HS-5 (cell line): ENCODE measurements at regions not wholly inside any gene's neighbourhood (a gene's known extent, or its start where the extent isn't known, plus 50 kb on each side); places are given as distances from the start of the nearest gene placed in this dataset.

Experiments
- DNase-seq: peaks from one replicate; pipeline ENCODE4 v3.0.0-alpha.2; 2012; ENCODE audit warnings: low read depth

- DNase-seq = no peak
These were observed 318.5 kb downstream of the GRB14 start for GRCh38 chr2:164302786-164303185.

- no peak for DNase-seq
These were observed 333.0 kb downstream of the GRB14 start for GRCh38 chr2:164288235-164288634.

- no peak for DNase-seq
These were observed 334.2 kb downstream of the GRB14 start for GRCh38 chr2:164287056-164287455.

- no peak for DNase-seq
These were observed 335.7 kb downstream of the GRB14 start for GRCh38 chr2:164285576-164285975.

- no peak for DNase-seq
These were observed 339.4 kb downstream of the GRB14 start for GRCh38 chr2:164281896-164282295.

- DNase-seq = no peak
These were observed 345.6 kb downstream of the GRB14 start for GRCh38 chr2:164275659-164276058.

- DNase-seq = peak; percentile 14
These were observed 360.8 kb downstream of the GRB14 start for GRCh38 chr2:164260506-164260905.

GRCh38 chr2:164257742-164258141, 363.5 kb downstream of the GRB14 start:
- DNase-seq = no peak

GRCh38 chr2:164252568-164253287, 368.6 kb downstream of the GRB14 start:
- DNase-seq = no peak

- no peak for DNase-seq
These were observed 378.0 kb downstream of the GRB14 start for GRCh38 chr2:164243315-164243714.

- no peak for DNase-seq
These were observed 378.9 kb downstream of the GRB14 start for GRCh38 chr2:164242409-164242808.

- no peak for DNase-seq
These were observed 387.2 kb downstream of the GRB14 start for GRCh38 chr2:164234074-164234473.

GRCh38 chr2:164224007-164224406, 397.3 kb downstream of the GRB14 start:
- no peak for DNase-seq

GRCh38 chr2:164221473-164221872, 399.8 kb downstream of the GRB14 start:
- DNase-seq = no peak

GRCh38 chr2:164220265-164220664, 401.0 kb downstream of the GRB14 start:
- DNase-seq = peak; percentile 3

- no peak for DNase-seq
These were observed 407.4 kb downstream of the GRB14 start for GRCh38 chr2:164213916-164214315.

GRCh38 chr2:164205347-164205746, 415.9 kb downstream of the GRB14 start:
- DNase-seq = peak; percentile 77

- DNase-seq = no peak
These were observed 418.2 kb downstream of the GRB14 start for GRCh38 chr2:164203131-164203530.

GRCh38 chr2:164198256-164198655, 423.0 kb downstream of the GRB14 start:
- no peak for DNase-seq

GRCh38 chr2:164190700-164191099, 430.6 kb downstream of the GRB14 start:
- DNase-seq = no peak

- no peak for DNase-seq
These were observed 431.4 kb downstream of the GRB14 start for GRCh38 chr2:164189851-164190250.

GRCh38 chr2:164187121-164187520, 434.2 kb downstream of the GRB14 start:
- no peak for DNase-seq

- no peak for DNase-seq
These were observed 434.7 kb downstream of the GRB14 start for GRCh38 chr2:164186591-164186990.

- DNase-seq = no peak
These were observed 439.1 kb downstream of the GRB14 start for GRCh38 chr2:164182116-164182627.
